ENCODE measurements at regions not wholly inside any gene's neighbourhood (a gene's known extent, or its start where the extent isn't known, plus 50 kb on each side); places are given as distances from the start of the nearest gene placed in this dataset.

GRCh38 chr12:115457798-115458197 lies 773.8 kb upstream of the TBX3 start:
- TF ChIP-seq CTCF (IDR thresholded peaks at IDR 0.05) = no peak
- TF ChIP-seq POLR2A (IDR thresholded peaks at IDR 0.05) = no peak
